ENCODE measurements at regions not wholly inside any gene's neighbourhood (a gene's known extent, or its start where the extent isn't known, plus 50 kb on each side); places are given as distances from the start of the nearest gene placed in this dataset.

- no peaks in the 10 kb centered on the region for H3K36me3 ChIP-seq (ENCODE audit: control insufficient read depth in 1 of 2, insufficient read depth in 2 of 2, low read length in 2 of 2)
- no peak overlapping the region for H3K27ac ChIP-seq (ENCODE audit: low read length)
- no peaks in the 10 kb centered on the region for H3K9me3 ChIP-seq (ENCODE audit: control insufficient read depth in 1 of 2, low read length in 2 of 2)
- H3K4me3 ChIP-seq (ENCODE audit: low read depth in 1 of 2, low read length in 2 of 2) = no peak overlapping the region
- H3K4me1 ChIP-seq (ENCODE audit: control insufficient read depth in 1 of 2, insufficient read depth in 2 of 2, low read length in 2 of 2) = no peaks in the 10 kb centered on the region
- no peaks in the 10 kb centered on the region for H3K27me3 ChIP-seq (ENCODE audit: low read depth, low read length)
Measured at GRCh38 chr5:124227914-124228313, 518.5 kb downstream of the ZNF608 start.

- Histone ChIP-seq H3K27me3 (ENCODE audit: low read depth, low read length) (no peaks in the 10 kb centered on the region), H3K4me1 (ENCODE audit: control insufficient read depth in 1 of 2, insufficient read depth in 2 of 2, low read length in 2 of 2) (no peaks in the 10 kb centered on the region), H3K9me3 (ENCODE audit: control insufficient read depth in 1 of 2, low read length in 2 of 2) (peaks cover 0 to 4% of the 10 kb centered on the region in 2 donors), H3K27ac (ENCODE audit: low read length) (no peak overlapping the region), H3K36me3 (ENCODE audit: control insufficient read depth in 1 of 2, insufficient read depth in 2 of 2, low read length in 2 of 2) (no peaks in the 10 kb centered on the region), H3K4me3 (ENCODE audit: low read depth in 1 of 2, low read length in 2 of 2) (no peak overlapping the region)
Measured at GRCh38 chr5:124220418-124220817, 526.0 kb downstream of the ZNF608 start.

DNA sequence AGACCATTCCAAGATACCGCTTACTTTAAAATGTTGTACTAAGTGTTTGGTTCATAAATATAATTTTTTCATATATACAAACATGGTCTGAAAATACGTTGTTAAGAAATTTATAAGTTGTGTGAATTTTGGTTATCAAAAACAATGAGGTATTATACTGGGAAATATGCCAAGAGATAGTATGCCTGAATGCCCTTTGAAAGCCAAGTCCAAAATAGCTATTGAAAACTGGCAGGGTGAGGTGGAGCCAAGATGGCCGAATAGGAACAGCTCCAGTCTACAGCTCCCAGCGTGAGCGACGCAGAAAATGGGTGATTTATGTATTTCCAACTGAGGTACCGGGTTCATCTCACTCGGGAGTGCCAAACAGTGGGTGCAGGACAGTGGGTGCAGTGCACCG lies 533.5 kb downstream of the ZNF608 start:
- no peaks in the 10 kb centered on the region for H3K27me3 ChIP-seq (ENCODE audit: low read depth, low read length)
- no peaks in the 10 kb centered on the region for H3K4me1 ChIP-seq (ENCODE audit: control insufficient read depth in 1 of 2, insufficient read depth in 2 of 2, low read length in 2 of 2)
- no peak overlapping the region for H3K27ac ChIP-seq (ENCODE audit: low read length)
- H3K4me3 ChIP-seq (ENCODE audit: low read depth in 1 of 2, low read length in 2 of 2) = no peak overlapping the region
- H3K36me3 ChIP-seq (ENCODE audit: control insufficient read depth in 1 of 2, insufficient read depth in 2 of 2, low read length in 2 of 2) = no peaks in the 10 kb centered on the region
- no peaks in the 10 kb centered on the region for H3K9me3 ChIP-seq (ENCODE audit: control insufficient read depth in 1 of 2, low read length in 2 of 2)

- no peak overlapping the region for H3K4me3 ChIP-seq (ENCODE audit: low read depth in 1 of 2, low read length in 2 of 2)
- no peaks in the 10 kb centered on the region for H3K4me1 ChIP-seq (ENCODE audit: control insufficient read depth in 1 of 2, insufficient read depth in 2 of 2, low read length in 2 of 2)
- H3K9me3 ChIP-seq (ENCODE audit: control insufficient read depth in 1 of 2, low read length in 2 of 2) = no peaks in the 10 kb centered on the region
- H3K27ac ChIP-seq (ENCODE audit: low read length) = no peak overlapping the region
- no peaks in the 10 kb centered on the region for H3K36me3 ChIP-seq (ENCODE audit: control insufficient read depth in 1 of 2, insufficient read depth in 2 of 2, low read length in 2 of 2)
- no peaks in the 10 kb centered on the region for H3K27me3 ChIP-seq (ENCODE audit: low read depth, low read length)
Measured at GRCh38 chr5:124210111-124210910, 536.1 kb downstream of the ZNF608 start.

DNA sequence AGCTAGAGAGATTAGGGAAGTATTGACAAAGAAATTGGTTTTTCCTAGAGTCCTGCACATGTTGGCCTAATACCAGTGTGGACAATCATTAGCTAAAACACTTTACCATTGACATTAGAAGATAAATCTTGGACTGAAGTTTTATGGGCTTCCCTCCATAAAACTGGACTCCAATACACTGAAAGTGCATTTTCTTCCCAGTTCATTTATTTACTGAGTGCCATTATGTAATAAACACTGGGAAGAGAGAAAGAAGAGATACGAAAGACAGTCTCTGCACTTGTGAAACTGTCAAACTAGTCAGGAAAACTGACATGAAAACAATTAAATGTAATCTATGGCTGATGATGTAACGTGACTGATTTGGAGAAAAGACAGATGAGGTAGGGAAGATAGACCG lies 539.3 kb downstream of the ZNF608 start:
- Histone ChIP-seq H3K36me3 (ENCODE audit: control insufficient read depth in 1 of 2, insufficient read depth in 2 of 2, low read length in 2 of 2) (no peaks in the 10 kb centered on the region), H3K4me3 (ENCODE audit: low read depth in 1 of 2, low read length in 2 of 2) (no peak overlapping the region), H3K9me3 (ENCODE audit: control insufficient read depth in 1 of 2, low read length in 2 of 2) (peaks cover 0 to 4% of the 10 kb centered on the region in 2 donors), H3K4me1 (ENCODE audit: control insufficient read depth in 1 of 2, insufficient read depth in 2 of 2, low read length in 2 of 2) (no peaks in the 10 kb centered on the region), H3K27me3 (ENCODE audit: low read depth, low read length) (no peaks in the 10 kb centered on the region), H3K27ac (ENCODE audit: low read length) (no peak overlapping the region)

- Histone ChIP-seq H3K4me3 (ENCODE audit: low read depth in 1 of 2, low read length in 2 of 2) (no peak overlapping the region), H3K27me3 (ENCODE audit: low read depth, low read length) (no peaks in the 10 kb centered on the region), H3K27ac (ENCODE audit: low read length) (no peak overlapping the region), H3K4me1 (ENCODE audit: control insufficient read depth in 1 of 2, insufficient read depth in 2 of 2, low read length in 2 of 2) (no peaks in the 10 kb centered on the region), H3K9me3 (ENCODE audit: control insufficient read depth in 1 of 2, low read length in 2 of 2) (peaks cover 0 to 4% of the 10 kb centered on the region in 2 donors), H3K36me3 (ENCODE audit: control insufficient read depth in 1 of 2, insufficient read depth in 2 of 2, low read length in 2 of 2) (no peaks in the 10 kb centered on the region)
Measured at GRCh38 chr5:124206540-124206939, 539.9 kb downstream of the ZNF608 start.

DNA sequence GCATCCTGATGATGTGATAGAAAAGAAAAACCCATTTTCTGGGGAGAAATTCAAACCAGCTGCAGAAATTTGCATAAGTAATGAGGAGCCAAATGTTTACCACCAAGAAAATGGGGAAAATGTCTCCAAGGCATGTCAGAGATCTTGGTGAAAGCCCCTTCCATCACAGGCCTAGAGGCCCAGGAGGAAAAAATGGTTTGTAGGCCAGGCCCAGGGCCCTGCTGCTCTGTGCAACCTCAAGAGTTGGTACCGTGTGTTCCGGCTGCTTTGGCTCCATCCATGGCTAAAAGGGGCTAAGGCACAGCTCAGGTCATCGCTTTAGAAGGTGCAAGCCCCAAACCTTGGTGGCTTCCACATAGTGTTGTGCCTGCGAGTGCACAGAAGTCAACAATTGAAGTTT lies 543.1 kb downstream of the ZNF608 start:
- Histone ChIP-seq H3K27ac (ENCODE audit: low read length) (no peak overlapping the region), H3K4me3 (ENCODE audit: low read depth in 1 of 2, low read length in 2 of 2) (no peak overlapping the region), H3K27me3 (ENCODE audit: low read depth, low read length) (no peaks in the 10 kb centered on the region), H3K4me1 (ENCODE audit: control insufficient read depth in 1 of 2, insufficient read depth in 2 of 2, low read length in 2 of 2) (no peaks in the 10 kb centered on the region), H3K36me3 (ENCODE audit: control insufficient read depth in 1 of 2, insufficient read depth in 2 of 2, low read length in 2 of 2) (no peaks in the 10 kb centered on the region), H3K9me3 (ENCODE audit: control insufficient read depth in 1 of 2, low read length in 2 of 2) (peaks cover 0 to 4% of the 10 kb centered on the region in 2 donors)

- Histone ChIP-seq H3K4me1 (ENCODE audit: control insufficient read depth in 1 of 2, insufficient read depth in 2 of 2, low read length in 2 of 2) (no peaks in the 10 kb centered on the region), H3K27me3 (ENCODE audit: low read depth, low read length) (no peaks in the 10 kb centered on the region), H3K27ac (ENCODE audit: low read length) (no peak overlapping the region), H3K36me3 (ENCODE audit: control insufficient read depth in 1 of 2, insufficient read depth in 2 of 2, low read length in 2 of 2) (no peaks in the 10 kb centered on the region), H3K9me3 (ENCODE audit: control insufficient read depth in 1 of 2, low read length in 2 of 2) (peaks cover 0 to 4% of the 10 kb centered on the region in 2 donors), H3K4me3 (ENCODE audit: low read depth in 1 of 2, low read length in 2 of 2) (no peak overlapping the region)
Measured at GRCh38 chr5:124200381-124200780, 546.1 kb downstream of the ZNF608 start.

DNA sequence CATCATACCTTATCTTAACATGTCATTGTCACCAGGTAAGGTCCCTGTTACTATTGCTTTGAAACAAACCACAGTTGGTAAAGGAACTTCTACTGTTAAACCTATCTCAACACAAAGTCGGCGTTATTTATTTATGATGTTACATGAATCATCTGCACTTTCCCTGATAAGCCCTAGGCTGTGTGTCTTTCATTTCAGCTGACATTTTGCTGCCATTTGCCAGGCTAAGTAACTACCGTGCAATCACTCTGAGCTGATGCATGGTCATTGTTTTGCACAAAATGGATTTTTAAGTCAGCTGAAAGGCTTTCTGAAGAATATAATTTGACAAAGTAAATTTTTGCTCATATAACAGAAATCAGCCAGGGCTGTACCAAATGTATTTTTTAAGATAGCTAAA lies 546.5 kb downstream of the ZNF608 start:
- Histone ChIP-seq H3K4me3 (ENCODE audit: low read depth in 1 of 2, low read length in 2 of 2) (no peak overlapping the region), H3K36me3 (ENCODE audit: control insufficient read depth in 1 of 2, insufficient read depth in 2 of 2, low read length in 2 of 2) (no peaks in the 10 kb centered on the region), H3K27me3 (ENCODE audit: low read depth, low read length) (no peaks in the 10 kb centered on the region), H3K27ac (ENCODE audit: low read length) (no peak overlapping the region), H3K4me1 (ENCODE audit: control insufficient read depth in 1 of 2, insufficient read depth in 2 of 2, low read length in 2 of 2) (no peaks in the 10 kb centered on the region), H3K9me3 (ENCODE audit: control insufficient read depth in 1 of 2, low read length in 2 of 2) (peaks cover 0 to 4% of the 10 kb centered on the region in 2 donors)

- Histone ChIP-seq H3K36me3 (ENCODE audit: control insufficient read depth in 1 of 2, insufficient read depth in 2 of 2, low read length in 2 of 2) (no peaks in the 10 kb centered on the region), H3K4me3 (ENCODE audit: low read depth in 1 of 2, low read length in 2 of 2) (no peak overlapping the region), H3K27ac (ENCODE audit: low read length) (no peak overlapping the region), H3K4me1 (ENCODE audit: control insufficient read depth in 1 of 2, insufficient read depth in 2 of 2, low read length in 2 of 2) (no peaks in the 10 kb centered on the region), H3K27me3 (ENCODE audit: low read depth, low read length) (no peaks in the 10 kb centered on the region), H3K9me3 (ENCODE audit: control insufficient read depth in 1 of 2, low read length in 2 of 2) (no peaks in the 10 kb centered on the region)
Measured at GRCh38 chr5:124195411-124195810, 551.0 kb downstream of the ZNF608 start.

GRCh38 chr5:124194282-124194681 lies 552.2 kb downstream of the ZNF608 start:
- Histone ChIP-seq H3K36me3 (ENCODE audit: control insufficient read depth in 1 of 2, insufficient read depth in 2 of 2, low read length in 2 of 2) (no peaks in the 10 kb centered on the region), H3K4me1 (ENCODE audit: control insufficient read depth in 1 of 2, insufficient read depth in 2 of 2, low read length in 2 of 2) (no peaks in the 10 kb centered on the region), H3K9me3 (ENCODE audit: control insufficient read depth in 1 of 2, low read length in 2 of 2) (no peaks in the 10 kb centered on the region), H3K27me3 (ENCODE audit: low read depth, low read length) (no peaks in the 10 kb centered on the region), H3K4me3 (ENCODE audit: low read depth in 1 of 2, low read length in 2 of 2) (no peak overlapping the region), H3K27ac (ENCODE audit: low read length) (no peak overlapping the region)

GRCh38 chr5:124193371-124193789 lies 553.1 kb downstream of the ZNF608 start:
- Histone ChIP-seq H3K9me3 (ENCODE audit: control insufficient read depth in 1 of 2, low read length in 2 of 2) (no peaks in the 10 kb centered on the region), H3K36me3 (ENCODE audit: control insufficient read depth in 1 of 2, insufficient read depth in 2 of 2, low read length in 2 of 2) (no peaks in the 10 kb centered on the region), H3K27ac (ENCODE audit: low read length) (no peak overlapping the region), H3K4me1 (ENCODE audit: control insufficient read depth in 1 of 2, insufficient read depth in 2 of 2, low read length in 2 of 2) (no peaks in the 10 kb centered on the region), H3K4me3 (ENCODE audit: low read depth in 1 of 2, low read length in 2 of 2) (no peak overlapping the region), H3K27me3 (ENCODE audit: low read depth, low read length) (no peaks in the 10 kb centered on the region)
